Smooth muscle cell (in vitro differentiated cells): ENCODE measurements at regions not wholly inside any gene's neighbourhood (a gene's known extent, or its start where the extent isn't known, plus 50 kb on each side); places are given as distances from the start of the nearest gene placed in this dataset.

Experiments
- DNase-seq: peaks from one replicate; lab custom pipeline; 2025; ENCODE audit not compliant: unreplicated experiment; lab: John Stamatoyannopoulos, UW
- H2AFZ ChIP-seq: fragments of 200-600 bp; sonication (generic); 2 replicates; pipeline ENCODE4 v1.6.0; 2016; ENCODE audit warnings: antibody characterized with exemption, low read depth, mild to moderate bottlenecking
- H3F3A ChIP-seq: fragments of 200-600 bp; sonication (generic); 2 replicates; pipeline ENCODE4 v1.6.0; 2017; ENCODE audit warnings: antibody characterized with exemption, low read depth
- H3K27ac ChIP-seq: fragments of 200-600 bp; sonication (generic); 2 replicates; pipeline ENCODE4 v1.5.1; 2016; ENCODE audit warnings: low read depth, mild to moderate bottlenecking
- H3K27me3 ChIP-seq: fragments of 200-600 bp; sonication (generic); 2 replicates; pipeline ENCODE4 v1.6.1; 2016; ENCODE audit warnings: low read depth, mild to moderate bottlenecking
- H3K36me3 ChIP-seq: fragments of 200-600 bp; sonication (generic); 2 replicates; pipeline ENCODE4 v1.5.1; 2016; ENCODE audit warnings: low read depth
- H3K4me1 ChIP-seq: fragments of 200-600 bp; sonication (generic); 2 replicates; pipeline ENCODE4 v1.5.1; 2016; ENCODE audit warnings: low read depth
- H3K4me2 ChIP-seq: fragments of 200-600 bp; sonication (generic); 2 replicates; pipeline ENCODE4 v1.6.0; 2016; ENCODE audit warnings: mild to moderate bottlenecking
- H3K4me3 ChIP-seq: fragments of 200-600 bp; sonication (generic); 2 replicates; pipeline ENCODE4 v1.5.1; 2016; ENCODE audit warnings: mild to moderate bottlenecking
- H3K79me2 ChIP-seq: fragments of 200-600 bp; sonication (generic); 2 replicates; pipeline ENCODE4 v1.6.0; 2016; ENCODE audit warnings: low read depth, mild to moderate bottlenecking
- H3K9ac ChIP-seq: fragments of 200-600 bp; sonication (generic); 2 replicates; pipeline ENCODE4 v1.6.0; 2016; ENCODE audit warnings: low read depth
- H3K9me3 ChIP-seq: fragments of 200-600 bp; sonication (generic); replicated peaks from 2 replicates; pipeline ENCODE4 v1.5.1; 2016; ENCODE audit warnings: low read depth
- H4K20me1 ChIP-seq: fragments of 200-600 bp; sonication (generic); 2 replicates; pipeline ENCODE4 v1.6.0; 2016; ENCODE audit warnings: low read depth
- WGBS: methylation state at CpG from one replicate; pipeline ENCODE4 v1.1.7; 2016; ENCODE audit warnings: low lambda C conversion rate; 5-methylcytosine and 5-hydroxymethylcytosine counted together
- TF ChIP-seq, protein P1 (sequence below): fragments of 200-600 bp; sonication (generic); IDR thresholded peaks from 2 replicates; pipeline ENCODE4 v1.5.1; 2017; ENCODE audit warnings: borderline replicate concordance, mild to moderate bottlenecking, antibody characterized with exemption; ENCODE audit not compliant: insufficient read depth, poor library complexity, severe bottlenecking

DNA sequence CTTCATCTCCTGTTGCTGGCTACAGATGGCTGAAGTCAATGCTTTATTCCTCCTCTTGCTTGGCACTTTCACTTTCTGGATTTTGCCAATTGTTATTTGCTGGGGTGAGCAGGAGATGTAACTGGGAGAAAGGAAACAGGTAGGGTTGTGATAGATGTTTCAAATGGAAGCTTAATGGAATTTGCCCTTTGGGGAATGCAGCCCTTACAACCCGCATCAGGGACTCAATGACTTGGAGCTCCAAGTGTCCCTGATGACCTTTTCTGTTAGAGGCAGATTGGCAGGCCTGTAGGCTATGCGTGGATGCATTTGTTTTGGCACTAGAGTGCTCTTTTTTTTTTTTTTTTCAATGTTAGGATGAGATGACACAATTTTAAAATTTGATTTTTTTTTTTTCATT lies 219.9 kb upstream of the GLRA1 start:
- Histone ChIP-seq H3K4me3 (no peak overlapping the region), H4K20me1 (no peaks in the 10 kb centered on the region), H2AFZ (no peak overlapping the region), H3K4me1 (no peaks in the 10 kb centered on the region), H3K9me3 (no peaks in the 10 kb centered on the region), H3K4me2 (no peak overlapping the region), H3K27me3 (no peaks in the 10 kb centered on the region), H3F3A (no peaks in the 10 kb centered on the region), H3K36me3 (no peaks in the 10 kb centered on the region), H3K27ac (no peak overlapping the region), H3K79me2 (no peaks in the 10 kb centered on the region), H3K9ac (no peak overlapping the region)
- TF ChIP-seq, protein P1, sequence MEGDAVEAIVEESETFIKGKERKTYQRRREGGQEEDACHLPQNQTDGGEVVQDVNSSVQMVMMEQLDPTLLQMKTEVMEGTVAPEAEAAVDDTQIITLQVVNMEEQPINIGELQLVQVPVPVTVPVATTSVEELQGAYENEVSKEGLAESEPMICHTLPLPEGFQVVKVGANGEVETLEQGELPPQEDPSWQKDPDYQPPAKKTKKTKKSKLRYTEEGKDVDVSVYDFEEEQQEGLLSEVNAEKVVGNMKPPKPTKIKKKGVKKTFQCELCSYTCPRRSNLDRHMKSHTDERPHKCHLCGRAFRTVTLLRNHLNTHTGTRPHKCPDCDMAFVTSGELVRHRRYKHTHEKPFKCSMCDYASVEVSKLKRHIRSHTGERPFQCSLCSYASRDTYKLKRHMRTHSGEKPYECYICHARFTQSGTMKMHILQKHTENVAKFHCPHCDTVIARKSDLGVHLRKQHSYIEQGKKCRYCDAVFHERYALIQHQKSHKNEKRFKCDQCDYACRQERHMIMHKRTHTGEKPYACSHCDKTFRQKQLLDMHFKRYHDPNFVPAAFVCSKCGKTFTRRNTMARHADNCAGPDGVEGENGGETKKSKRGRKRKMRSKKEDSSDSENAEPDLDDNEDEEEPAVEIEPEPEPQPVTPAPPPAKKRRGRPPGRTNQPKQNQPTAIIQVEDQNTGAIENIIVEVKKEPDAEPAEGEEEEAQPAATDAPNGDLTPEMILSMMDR, result no peak
- DNase-seq, result no peak
- WGBS, result 87% methylated on average over 2 of the region's 2 CpGs

DNA sequence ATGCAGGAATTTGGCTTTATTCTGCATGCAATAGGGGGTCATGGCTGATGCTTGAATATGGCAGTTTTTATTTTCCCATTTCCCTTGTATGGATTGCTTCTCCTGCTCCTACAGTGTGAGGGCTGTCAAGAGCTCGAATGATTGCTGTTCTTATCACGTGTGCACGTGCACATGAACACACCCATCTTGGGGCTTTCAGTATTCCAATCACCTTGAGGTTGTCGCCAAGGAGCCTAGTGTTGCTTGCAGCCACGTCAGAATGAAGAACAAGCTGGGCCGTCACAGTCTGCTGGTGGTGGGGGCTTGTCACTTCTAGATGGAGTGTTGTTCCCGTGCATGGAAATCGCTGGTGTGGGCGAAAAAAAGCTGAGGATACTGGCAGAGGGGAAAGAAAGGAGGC lies 219.4 kb upstream of the GLRA1 start:
- no peaks in the 10 kb centered on the region for H3K9me3 ChIP-seq
- no peak overlapping the region for H3K4me3 ChIP-seq
- no peak overlapping the region for H3K9ac ChIP-seq
- H3K4me1 ChIP-seq, result no peaks in the 10 kb centered on the region
- H3K79me2 ChIP-seq, result no peaks in the 10 kb centered on the region
- TF ChIP-seq, protein P1, result no peak
- no peak for DNase-seq
- no peaks in the 10 kb centered on the region for H4K20me1 ChIP-seq
- no peak overlapping the region for H3K27ac ChIP-seq
- no peaks in the 10 kb centered on the region for H3F3A ChIP-seq
- H3K36me3 ChIP-seq, result no peaks in the 10 kb centered on the region
- H3K27me3 ChIP-seq, result no peaks in the 10 kb centered on the region
- WGBS, result 95% methylated on average over 9 of the region's 9 CpGs
- no peak overlapping the region for H3K4me2 ChIP-seq
- no peak overlapping the region for H2AFZ ChIP-seq

DNA sequence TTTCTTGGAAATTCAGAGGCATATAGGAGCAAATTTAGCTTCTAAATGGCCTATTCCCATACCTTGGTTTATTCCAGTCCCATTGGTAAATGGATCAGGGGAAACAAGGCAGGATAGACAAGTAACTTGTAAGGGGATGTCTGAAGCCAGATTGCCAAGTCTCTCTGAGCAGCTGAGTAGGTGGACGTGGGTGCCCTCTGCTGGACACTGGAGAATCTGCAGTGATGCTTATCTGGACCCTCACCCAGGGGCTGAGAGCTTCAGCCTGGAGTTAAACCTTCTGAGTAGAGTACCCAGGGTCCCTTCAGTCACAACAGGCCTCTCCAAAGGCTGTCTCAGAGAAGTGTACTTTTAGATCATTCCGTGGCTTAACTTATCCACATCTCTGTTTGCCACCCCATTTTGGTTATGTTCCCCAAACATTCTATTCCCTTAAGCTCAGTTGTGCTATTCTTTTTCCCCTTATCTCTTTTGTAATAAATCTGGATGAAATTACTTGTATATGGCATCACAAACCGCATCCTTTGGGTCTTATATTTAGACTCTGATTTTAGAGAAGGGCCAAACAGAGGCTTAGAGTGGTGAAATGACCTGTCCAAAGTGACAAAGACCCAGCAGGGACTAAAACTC lies 218.3 kb upstream of the GLRA1 start:
- H3K9me3 ChIP-seq, result no peaks in the 10 kb centered on the region
- TF ChIP-seq, protein P1, result peak; percentile 89
- H3K9ac ChIP-seq, result no peak overlapping the region
- H3K27me3 ChIP-seq, result no peaks in the 10 kb centered on the region
- no peak overlapping the region for H3K4me3 ChIP-seq
- H3K36me3 ChIP-seq, result no peaks in the 10 kb centered on the region
- H4K20me1 ChIP-seq, result no peaks in the 10 kb centered on the region
- peak; percentile 6 for DNase-seq
- H2AFZ ChIP-seq, result peak overlapping the region; percentile 64
- peak overlapping the region; percentile 31 for H3K4me2 ChIP-seq
- no peak overlapping the region for H3K27ac ChIP-seq
- no peaks in the 10 kb centered on the region for H3K79me2 ChIP-seq
- 11% methylated on average over 3 of the region's 3 CpGs for WGBS
- H3K4me1 ChIP-seq, result no peaks in the 10 kb centered on the region
- no peaks in the 10 kb centered on the region for H3F3A ChIP-seq

DNA sequence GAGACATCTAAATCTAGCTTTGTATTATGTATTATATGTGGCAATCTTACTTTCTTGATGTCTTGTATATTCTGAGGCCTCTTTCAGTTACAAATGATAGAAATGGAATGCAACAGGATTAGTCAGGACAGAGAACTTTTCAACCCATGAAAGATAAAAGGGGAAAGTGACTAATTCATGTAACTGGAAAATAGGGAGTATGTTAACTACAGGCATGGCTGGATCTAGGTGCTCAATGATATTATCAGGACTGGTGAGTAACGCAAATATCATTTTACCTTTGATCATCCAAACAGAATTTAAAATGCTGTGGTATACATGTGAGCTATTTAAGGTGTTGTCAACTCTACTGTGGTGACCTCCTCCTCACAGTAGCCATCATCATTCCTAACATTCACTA lies 215.7 kb upstream of the GLRA1 start:
- no peaks in the 10 kb centered on the region for H3K27me3 ChIP-seq
- H2AFZ ChIP-seq, result no peak overlapping the region
- no peak overlapping the region for H3K4me3 ChIP-seq
- H3F3A ChIP-seq, result no peaks in the 10 kb centered on the region
- no peak overlapping the region for H3K9ac ChIP-seq
- 79% methylated on average over 1 of the region's 1 CpG for WGBS
- no peak overlapping the region for H3K4me2 ChIP-seq
- TF ChIP-seq, protein P1, result no peak
- no peaks in the 10 kb centered on the region for H3K9me3 ChIP-seq
- H4K20me1 ChIP-seq, result no peaks in the 10 kb centered on the region
- no peaks in the 10 kb centered on the region for H3K36me3 ChIP-seq
- no peak for DNase-seq
- no peaks in the 10 kb centered on the region for H3K4me1 ChIP-seq
- H3K79me2 ChIP-seq, result no peaks in the 10 kb centered on the region
- H3K27ac ChIP-seq, result no peak overlapping the region
